GM23338 (cell line): ENCODE measurements at regions not wholly inside any gene's neighbourhood (a gene's known extent, or its start where the extent isn't known, plus 50 kb on each side); places are given as distances from the start of the nearest gene placed in this dataset.

Experiments used
- ATAC-seq: fragments of 200-7000 bp; cut with Tn5 transposase; 3 replicates; pipeline ENCODE4 v1.9.1; 2020
- DNase-seq: peaks from one replicate; pipeline ENCODE4 v3.0.0-alpha.2; 2015; ENCODE audit warnings: low spot score
- H2AFZ ChIP-seq: fragments of 200-600 bp; sonication (generic); 2 replicates; pipeline ENCODE4 v1.8.0; 2016; ENCODE audit warnings: antibody characterized with exemption, mild to moderate bottlenecking, moderate library complexity
- H3F3A ChIP-seq: fragments of 200-600 bp; sonication (generic); replicated peaks from 2 replicates; pipeline ENCODE4 v1.8.0; 2017; ENCODE audit warnings: antibody characterized with exemption, mixed run types, low read depth
- H3K27ac ChIP-seq: fragments of 200-600 bp; sonication (generic); 2 replicates; pipeline ENCODE4 v1.6.1; 2016; ENCODE audit warnings: low read depth
- H3K27me3 ChIP-seq: fragments of 200-600 bp; sonication (generic); 2 replicates; pipeline ENCODE4 v1.8.0; 2016; ENCODE audit warnings: mild to moderate bottlenecking, mixed run types, moderate library complexity; ENCODE audit not compliant: insufficient read depth
- H3K36me3 ChIP-seq: fragments of 200-600 bp; sonication (generic); 2 replicates; pipeline ENCODE4 v1.8.0; 2016; ENCODE audit warnings: mild to moderate bottlenecking; ENCODE audit not compliant: insufficient read depth
- H3K4me1 ChIP-seq: fragments of 200-600 bp; sonication (generic); 2 replicates; pipeline ENCODE4 v1.8.0; 2016; ENCODE audit warnings: mild to moderate bottlenecking, moderate library complexity; ENCODE audit not compliant: insufficient read depth
- H3K4me2 ChIP-seq: fragments of 200-600 bp; sonication (generic); 2 replicates; pipeline ENCODE4 v1.7.1; 2017; ENCODE audit warnings: mixed run types
- H3K4me3 ChIP-seq: fragments of 200-600 bp; sonication (generic); 2 replicates; pipeline ENCODE4 v1.6.1; 2016; ENCODE audit warnings: mixed run types
- H3K79me2 ChIP-seq: fragments of 200-600 bp; sonication (generic); replicated peaks from 2 replicates; pipeline ENCODE4 v1.8.0; 2017; ENCODE audit warnings: mild to moderate bottlenecking; ENCODE audit not compliant: insufficient read depth
- H3K9me2 ChIP-seq: fragments of 200-600 bp; sonication (generic); 2 replicates; pipeline ENCODE4 v1.8.0; 2017; ENCODE audit not compliant: insufficient read depth
- H4K20me1 ChIP-seq: fragments of 200-600 bp; sonication (generic); replicated peaks from 2 replicates; pipeline ENCODE4 v1.8.0; 2017; ENCODE audit warnings: mild to moderate bottlenecking; ENCODE audit not compliant: insufficient read depth
- H3K27ac Mint-ChIP-seq: 2 replicates; pipeline ENCODE4 v1.8.0; 2020; ENCODE audit warnings: inconsistent platforms, mild to moderate bottlenecking, moderate library complexity, mixed read lengths
- H3K27me3 Mint-ChIP-seq: 3 replicates; pipeline ENCODE4 v1.8.0; 2022; ENCODE audit warnings: low read depth, mild to moderate bottlenecking, moderate library complexity, mixed read lengths, inconsistent platforms; ENCODE audit not compliant: insufficient read depth, poor library complexity
- H3K36me3 Mint-ChIP-seq: 3 replicates; pipeline ENCODE4 v1.8.0; 2021; ENCODE audit warnings: low read depth, mild to moderate bottlenecking, inconsistent platforms, moderate library complexity, mixed read lengths
- H3K4me1 Mint-ChIP-seq: 3 replicates; pipeline ENCODE4 v1.8.0; 2020; ENCODE audit warnings: mild to moderate bottlenecking, inconsistent platforms, mixed read lengths
- H3K4me3 Mint-ChIP-seq: 3 replicates; pipeline ENCODE4 v1.8.0; 2021; ENCODE audit warnings: moderate library complexity, mild to moderate bottlenecking, inconsistent platforms, mixed read lengths
- H3K9me3 Mint-ChIP-seq: 3 replicates; pipeline ENCODE4 v1.8.0; 2020; ENCODE audit warnings: moderate library complexity, mild to moderate bottlenecking, inconsistent platforms, mixed read lengths
- CREB1 ChIP-seq: fragments of 250-450 bp; sonication (Bioruptor Pico); IDR thresholded peaks from 2 replicates; pipeline ENCODE4 v1.5.0; 2020; ENCODE audit warnings: low read depth, mild to moderate bottlenecking, moderate library complexity
- EZH2phosphoT487 ChIP-seq: fragments of 200-600 bp; sonication (generic); IDR thresholded peaks from one replicate; pipeline ENCODE4 v1.8.1; 2018; ENCODE audit warnings: antibody characterized with exemption; ENCODE audit not compliant: unreplicated experiment
- NANOG ChIP-seq: IDR thresholded peaks from 2 replicates; pipeline ENCODE4 v1.6.1; 2016; ENCODE audit warnings: antibody characterized with exemption, borderline replicate concordance
- POLR2AphosphoS5 ChIP-seq: IDR thresholded peaks from 2 replicates; pipeline ENCODE4 v1.6.1; 2016; ENCODE audit warnings: antibody characterized with exemption, low read depth
- STAT1 ChIP-seq: IDR thresholded peaks from one replicate; pipeline ENCODE4 v1.6.1; 2016; ENCODE audit warnings: antibody characterized with exemption; ENCODE audit not compliant: unreplicated experiment
- ZNF114 ChIP-seq: fragments of 250-450 bp; sonication (Bioruptor Pico); IDR thresholded peaks from 2 replicates; pipeline ENCODE4 v1.5.0; 2020; ENCODE audit warnings: mild to moderate bottlenecking, moderate library complexity
- ZNF331 ChIP-seq: fragments of 250-450 bp; sonication (Bioruptor Pico); IDR thresholded peaks from 2 replicates; pipeline ENCODE4 v1.5.0; 2020; ENCODE audit warnings: low read depth, mild to moderate bottlenecking, moderate library complexity
- TF ChIP-seq, protein P1 (sequence below), 2 experiments: fragments of 200-600 bp in 1 of 2; sonication (generic) in 1 of 2; conservative IDR thresholded peaks; 2 replicates each; pipeline versions ENCODE4 v1.5.1 to v1.6.1; 2016 to 2017; ENCODE audit warnings: antibody characterized with exemption in 2 of 2, low read depth in 2 of 2, mild to moderate bottlenecking in 2 of 2, moderate library complexity in 1 of 2

- no peaks in the 10 kb centered on the region for H4K20me1 ChIP-seq
- H3K4me1 ChIP-seq = no peaks in the 10 kb centered on the region
- no peaks in the 10 kb centered on the region for H3K9me2 ChIP-seq
- no peaks in the 10 kb centered on the region for H3K27me3 ChIP-seq
- no peaks in the 10 kb centered on the region for H3F3A ChIP-seq
- H3K79me2 ChIP-seq = no peaks in the 10 kb centered on the region
- TF ChIP-seq NANOG (no peak), CREB1 (CRISPR knock-in tag) (no peak)
- DNase-seq = no peak
- H3K4me3 Mint-ChIP-seq = no peak overlapping the region
- no peak overlapping the region for H3K4me3 ChIP-seq
- no peak for ATAC-seq
- H3K27me3 Mint-ChIP-seq = peaks cover 8% of the 10 kb centered on the region
- no peak overlapping the region for H3K27ac ChIP-seq
- no peaks in the 10 kb centered on the region for H3K36me3 ChIP-seq
- H3K9me3 Mint-ChIP-seq = no peaks in the 10 kb centered on the region
- peaks cover 5% of the 10 kb centered on the region; the same call in 1 of the 3 replicates for H3K4me1 Mint-ChIP-seq
- H3K4me2 ChIP-seq = no peak overlapping the region
- H3K36me3 Mint-ChIP-seq = no peaks in the 10 kb centered on the region; the same call in 2 of the 3 replicates
- 0 out of 2 replicates have a peak overlapping the region, but pooled peaks have one; percentile 28 for H2AFZ ChIP-seq
- no peak overlapping the region for H3K27ac Mint-ChIP-seq
These were observed 500.9 kb upstream of the ZMIZ1 start for GRCh38 chr10:78567680-78568455.

- H3K9me3 Mint-ChIP-seq = no peaks in the 10 kb centered on the region
- no peaks in the 10 kb centered on the region for H3K27me3 ChIP-seq
- TF ChIP-seq EZH2phosphoT487 (no peak), STAT1 (no peak), ZNF114 (no peak), POLR2AphosphoS5 (no peak)
- TF ChIP-seq, protein P1, sequence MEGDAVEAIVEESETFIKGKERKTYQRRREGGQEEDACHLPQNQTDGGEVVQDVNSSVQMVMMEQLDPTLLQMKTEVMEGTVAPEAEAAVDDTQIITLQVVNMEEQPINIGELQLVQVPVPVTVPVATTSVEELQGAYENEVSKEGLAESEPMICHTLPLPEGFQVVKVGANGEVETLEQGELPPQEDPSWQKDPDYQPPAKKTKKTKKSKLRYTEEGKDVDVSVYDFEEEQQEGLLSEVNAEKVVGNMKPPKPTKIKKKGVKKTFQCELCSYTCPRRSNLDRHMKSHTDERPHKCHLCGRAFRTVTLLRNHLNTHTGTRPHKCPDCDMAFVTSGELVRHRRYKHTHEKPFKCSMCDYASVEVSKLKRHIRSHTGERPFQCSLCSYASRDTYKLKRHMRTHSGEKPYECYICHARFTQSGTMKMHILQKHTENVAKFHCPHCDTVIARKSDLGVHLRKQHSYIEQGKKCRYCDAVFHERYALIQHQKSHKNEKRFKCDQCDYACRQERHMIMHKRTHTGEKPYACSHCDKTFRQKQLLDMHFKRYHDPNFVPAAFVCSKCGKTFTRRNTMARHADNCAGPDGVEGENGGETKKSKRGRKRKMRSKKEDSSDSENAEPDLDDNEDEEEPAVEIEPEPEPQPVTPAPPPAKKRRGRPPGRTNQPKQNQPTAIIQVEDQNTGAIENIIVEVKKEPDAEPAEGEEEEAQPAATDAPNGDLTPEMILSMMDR (conservative IDR thresholded peaks at IDR 0.05; ENCODE audit: low read depth in 2 of 2) = no peak
- DNase-seq (no peak), ATAC-seq (no peak)
- H2AFZ ChIP-seq = peak overlapping the region; percentile 28; the same call in 1 of the 2 replicates
- no peak overlapping the region for H3K4me2 ChIP-seq
- no peak overlapping the region for H3K27ac ChIP-seq
- H3K27me3 Mint-ChIP-seq = peaks cover 12% of the 10 kb centered on the region
- no peak overlapping the region for H3K4me3 ChIP-seq
- no peaks in the 10 kb centered on the region for H3F3A ChIP-seq
- no peak overlapping the region for H3K27ac Mint-ChIP-seq
- no peaks in the 10 kb centered on the region for H3K4me1 ChIP-seq
- H3K4me1 Mint-ChIP-seq = peaks cover 5% of the 10 kb centered on the region; the same call in 1 of the 3 replicates
- H3K36me3 ChIP-seq = no peaks in the 10 kb centered on the region
- H3K79me2 ChIP-seq = no peaks in the 10 kb centered on the region
- no peaks in the 10 kb centered on the region for H3K9me2 ChIP-seq
- no peaks in the 10 kb centered on the region; the same call in 2 of the 3 replicates for H3K36me3 Mint-ChIP-seq
- no peaks in the 10 kb centered on the region for H4K20me1 ChIP-seq
- H3K4me3 Mint-ChIP-seq = no peak overlapping the region
These were observed 500.1 kb upstream of the ZMIZ1 start for GRCh38 chr10:78568620-78569019.

DNA sequence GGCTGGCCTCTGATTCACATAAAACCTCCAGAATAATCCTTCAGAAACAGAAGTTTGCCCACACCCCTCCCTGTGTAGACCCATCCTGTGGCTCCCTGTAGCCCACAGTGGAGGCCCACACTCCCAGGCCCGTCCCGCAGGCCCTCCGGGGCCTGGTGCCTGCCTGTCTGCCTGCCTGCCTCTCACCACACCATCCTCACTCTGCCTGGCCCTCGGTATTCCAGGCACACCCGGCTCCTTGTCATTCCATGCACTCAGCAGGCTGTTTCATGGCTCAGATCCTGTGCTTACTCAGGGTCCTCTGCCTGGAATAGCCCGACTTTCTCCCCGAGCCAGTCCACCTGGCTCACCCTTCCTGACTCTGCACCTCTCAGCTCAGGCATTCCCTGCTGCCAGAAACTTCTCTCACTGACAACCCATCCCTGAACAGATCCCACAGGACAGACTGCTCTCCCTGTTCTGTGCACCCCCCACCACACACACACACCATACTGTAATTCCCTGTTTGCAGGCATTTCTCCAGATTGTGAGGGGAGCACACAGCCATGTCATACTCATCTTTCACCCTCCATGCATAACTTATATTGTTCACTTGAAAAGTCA is 498.0 kb upstream of the ZMIZ1 start:
- Histone ChIP-seq H3K4me2 (no peak overlapping the region), H3K79me2 (no peaks in the 10 kb centered on the region), H4K20me1 (no peaks in the 10 kb centered on the region), H3K9me2 (no peaks in the 10 kb centered on the region), H2AFZ (no peak overlapping the region), H3K36me3 (no peaks in the 10 kb centered on the region), H3K27ac (no peak overlapping the region), H3F3A (no peaks in the 10 kb centered on the region), H3K4me1 (no peaks in the 10 kb centered on the region), H3K4me3 (no peak overlapping the region), H3K27me3 (no peaks in the 10 kb centered on the region)
- Mint-ChIP-seq H3K36me3 (no peaks in the 10 kb centered on the region; the same call in 2 of the 3 replicates), H3K27ac (peak overlapping the region; percentile 7; the same call in 1 of the 2 replicates), H3K4me1 (peaks cover 5% of the 10 kb centered on the region; the same call in 1 of the 3 replicates), H3K4me3 (no peak overlapping the region), H3K27me3 (peaks cover 21% of the 10 kb centered on the region), H3K9me3 (no peaks in the 10 kb centered on the region)
- DNase-seq (no peak), ATAC-seq (peak; percentile 65)
- TF ChIP-seq ZNF331 (CRISPR knock-in tag) = no peak
